HUES64 (cell line): ENCODE measurements at regions not wholly inside any gene's neighbourhood (a gene's known extent, or its start where the extent isn't known, plus 50 kb on each side); places are given as distances from the start of the nearest gene placed in this dataset.

Source experiments
- H3K27ac ChIP-seq: 2 replicates; pipeline ENCODE4 v1.7.0; 2013; ENCODE audit warnings: low read depth, low read length, inconsistent platforms
- H3K27me3 ChIP-seq: 2 replicates; pipeline ENCODE4 v1.6.1; 2013; ENCODE audit warnings: mild to moderate bottlenecking, low read length; ENCODE audit not compliant: insufficient read depth
- H3K36me3 ChIP-seq: 2 replicates; pipeline ENCODE4 v1.6.1; 2013; ENCODE audit warnings: mild to moderate bottlenecking, low read length; ENCODE audit not compliant: insufficient read depth
- H3K4me1 ChIP-seq: 2 replicates; pipeline ENCODE4 v1.6.1; 2013; ENCODE audit warnings: mild to moderate bottlenecking, low read length, moderate library complexity; ENCODE audit not compliant: insufficient read depth
- H3K4me3 ChIP-seq: 2 replicates; pipeline ENCODE4 v1.5.1; 2013; ENCODE audit warnings: mild to moderate bottlenecking, low read length, moderate library complexity
- H3K9ac ChIP-seq: 2 replicates; pipeline ENCODE4 v1.6.1; 2013; ENCODE audit warnings: mild to moderate bottlenecking, low read depth, low read length
- H3K9me3 ChIP-seq: 2 replicates; pipeline ENCODE4 v1.6.1; 2013; ENCODE audit warnings: low read depth, low read length; ENCODE audit not compliant: insufficient read depth
- WGBS: fragments of 150-250, 120-280 bp; methylation state at CpG from one replicate; pipeline ENCODE4 v1.1.7; 2013; ENCODE audit warnings: missing lambda C conversion rate; 5-methylcytosine and 5-hydroxymethylcytosine counted together

GRCh38 chr5:2011481-2012411 is 129.0 kb upstream of the IRX4 start:
- 90% methylated on average over 17 of the region's 18 CpGs for WGBS

GRCh38 chr5:2010940-2011339 is 128.2 kb upstream of the IRX4 start:
- Histone ChIP-seq H3K27me3 (no peaks in the 10 kb centered on the region), H3K27ac (no peak overlapping the region), H3K36me3 (no peaks in the 10 kb centered on the region), H3K4me3 (no peak overlapping the region), H3K9me3 (no peaks in the 10 kb centered on the region), H3K4me1 (no peaks in the 10 kb centered on the region), H3K9ac (no peak overlapping the region)
- 88% methylated on average over 3 of the region's 3 CpGs for WGBS

More at GRCh38 chr5:2011481-2012411, 129.0 kb upstream of the IRX4 start:
- no peaks in the 10 kb centered on the region for H3K9me3 ChIP-seq
- no peaks in the 10 kb centered on the region for H3K36me3 ChIP-seq
- H3K4me3 ChIP-seq, result no peak overlapping the region
- H3K4me1 ChIP-seq, result no peaks in the 10 kb centered on the region
- H3K9ac ChIP-seq, result no peak overlapping the region
- no peak overlapping the region for H3K27ac ChIP-seq
- H3K27me3 ChIP-seq, result no peaks in the 10 kb centered on the region

- no peak overlapping the region for H3K4me3 ChIP-seq
- no peaks in the 10 kb centered on the region for H3K4me1 ChIP-seq
- 92% methylated on average over 22 of the region's 22 CpGs for WGBS
- H3K27ac ChIP-seq, result no peak overlapping the region
- no peaks in the 10 kb centered on the region for H3K27me3 ChIP-seq
- no peaks in the 10 kb centered on the region for H3K36me3 ChIP-seq
- H3K9ac ChIP-seq, result no peak overlapping the region
- H3K9me3 ChIP-seq, result no peaks in the 10 kb centered on the region
Measured at GRCh38 chr5:2009986-2010914, 127.5 kb upstream of the IRX4 start.

- no peaks in the 10 kb centered on the region for H3K4me1 ChIP-seq
- H3K9ac ChIP-seq, result no peak overlapping the region
- H3K27ac ChIP-seq, result no peak overlapping the region
- no peaks in the 10 kb centered on the region for H3K36me3 ChIP-seq
- H3K4me3 ChIP-seq, result no peak overlapping the region
- 87% methylated on average over 15 of the region's 15 CpGs for WGBS
- H3K9me3 ChIP-seq, result no peaks in the 10 kb centered on the region
- H3K27me3 ChIP-seq, result peaks cover 3% of the 10 kb centered on the region; the same call in 1 of the 2 replicates
Measured at GRCh38 chr5:2008851-2009629, 126.3 kb upstream of the IRX4 start.

- H3K4me3 ChIP-seq, result no peak overlapping the region
- no peaks in the 10 kb centered on the region for H3K4me1 ChIP-seq
- H3K27ac ChIP-seq, result no peak overlapping the region
- H3K36me3 ChIP-seq, result no peaks in the 10 kb centered on the region
- H3K27me3 ChIP-seq, result peaks cover 3% of the 10 kb centered on the region; the same call in 1 of the 2 replicates
- 70% methylated on average over 29 of the region's 35 CpGs for WGBS
- no peaks in the 10 kb centered on the region for H3K9me3 ChIP-seq
- H3K9ac ChIP-seq, result no peak overlapping the region
Measured at GRCh38 chr5:2007878-2008501, 125.3 kb upstream of the IRX4 start.

GRCh38 chr5:2007496-2007877 is 124.8 kb upstream of the IRX4 start:
- H3K27me3 ChIP-seq, result peaks cover 3% of the 10 kb centered on the region; the same call in 1 of the 2 replicates
- H3K27ac ChIP-seq, result no peak overlapping the region
- no peaks in the 10 kb centered on the region for H3K9me3 ChIP-seq
- H3K4me1 ChIP-seq, result no peaks in the 10 kb centered on the region
- 91% methylated on average over 24 of the region's 24 CpGs for WGBS
- no peak overlapping the region for H3K9ac ChIP-seq
- H3K36me3 ChIP-seq, result no peaks in the 10 kb centered on the region
- H3K4me3 ChIP-seq, result no peak overlapping the region

- H3K9ac ChIP-seq, result no peak overlapping the region
- H3K4me3 ChIP-seq, result no peak overlapping the region
- 95% methylated on average over 14 of the region's 14 CpGs for WGBS
- H3K4me1 ChIP-seq, result no peaks in the 10 kb centered on the region
- no peaks in the 10 kb centered on the region for H3K9me3 ChIP-seq
- peaks cover 3% of the 10 kb centered on the region; the same call in 1 of the 2 replicates for H3K27me3 ChIP-seq
- H3K27ac ChIP-seq, result no peak overlapping the region
- H3K36me3 ChIP-seq, result no peaks in the 10 kb centered on the region
Measured at GRCh38 chr5:2006971-2007291, 124.2 kb upstream of the IRX4 start.

- 93% methylated on average over 22 of the region's 24 CpGs for WGBS
- peaks cover 3% of the 10 kb centered on the region; the same call in 1 of the 2 replicates for H3K27me3 ChIP-seq
- H3K9ac ChIP-seq, result no peak overlapping the region
Measured at GRCh38 chr5:2006193-2006970, 123.7 kb upstream of the IRX4 start.

GRCh38 chr5:2005101-2006041 is 122.6 kb upstream of the IRX4 start:
- Histone ChIP-seq H3K9ac (no peak overlapping the region), H3K27ac (no peak overlapping the region), H3K4me3 (no peak overlapping the region), H3K36me3 (no peaks in the 10 kb centered on the region), H3K27me3 (peaks cover 3% of the 10 kb centered on the region; the same call in 1 of the 2 replicates), H3K4me1 (no peaks in the 10 kb centered on the region), H3K9me3 (no peaks in the 10 kb centered on the region)
- 88% methylated on average over 35 of the region's 35 CpGs for WGBS

More at GRCh38 chr5:2006193-2006970, 123.7 kb upstream of the IRX4 start:
- H3K4me1 ChIP-seq, result no peaks in the 10 kb centered on the region
- no peak overlapping the region for H3K27ac ChIP-seq
- H3K36me3 ChIP-seq, result no peaks in the 10 kb centered on the region
- H3K4me3 ChIP-seq, result no peak overlapping the region
- no peaks in the 10 kb centered on the region for H3K9me3 ChIP-seq
